ENCODE measurements at regions not wholly inside any gene's neighbourhood (a gene's known extent, or its start where the extent isn't known, plus 50 kb on each side); places are given as distances from the start of the nearest gene placed in this dataset.

GRCh38 chr3:59106085-59106648 lies 56.3 kb upstream of the CFAP20DC start:
- TF ChIP-seq, protein P1, sequence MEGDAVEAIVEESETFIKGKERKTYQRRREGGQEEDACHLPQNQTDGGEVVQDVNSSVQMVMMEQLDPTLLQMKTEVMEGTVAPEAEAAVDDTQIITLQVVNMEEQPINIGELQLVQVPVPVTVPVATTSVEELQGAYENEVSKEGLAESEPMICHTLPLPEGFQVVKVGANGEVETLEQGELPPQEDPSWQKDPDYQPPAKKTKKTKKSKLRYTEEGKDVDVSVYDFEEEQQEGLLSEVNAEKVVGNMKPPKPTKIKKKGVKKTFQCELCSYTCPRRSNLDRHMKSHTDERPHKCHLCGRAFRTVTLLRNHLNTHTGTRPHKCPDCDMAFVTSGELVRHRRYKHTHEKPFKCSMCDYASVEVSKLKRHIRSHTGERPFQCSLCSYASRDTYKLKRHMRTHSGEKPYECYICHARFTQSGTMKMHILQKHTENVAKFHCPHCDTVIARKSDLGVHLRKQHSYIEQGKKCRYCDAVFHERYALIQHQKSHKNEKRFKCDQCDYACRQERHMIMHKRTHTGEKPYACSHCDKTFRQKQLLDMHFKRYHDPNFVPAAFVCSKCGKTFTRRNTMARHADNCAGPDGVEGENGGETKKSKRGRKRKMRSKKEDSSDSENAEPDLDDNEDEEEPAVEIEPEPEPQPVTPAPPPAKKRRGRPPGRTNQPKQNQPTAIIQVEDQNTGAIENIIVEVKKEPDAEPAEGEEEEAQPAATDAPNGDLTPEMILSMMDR (IDR thresholded peaks at IDR 0.05; ENCODE audit: poor library complexity) = no peak
- TF ChIP-seq EZH2 (IDR thresholded peaks at IDR 0.05; ENCODE audit: borderline replicate concordance) = no peak

Data from hepatocyte (in vitro differentiated cells).